Endothelial cell (in vitro differentiated cells): ENCODE measurements at regions not wholly inside any gene's neighbourhood (a gene's known extent, or its start where the extent isn't known, plus 50 kb on each side); places are given as distances from the start of the nearest gene placed in this dataset.

Experiments used
- DNase-seq: peaks from one replicate; pipeline ENCODE4 v3.0.0; 2021; ENCODE audit warnings: low spot score
- H3K27ac Mint-ChIP-seq: one replicate; pipeline ENCODE4 v1.8.0; 2021; ENCODE audit warnings: mixed read lengths, inconsistent platforms; ENCODE audit not compliant: unreplicated experiment
- H3K27me3 Mint-ChIP-seq: one replicate; pipeline ENCODE4 v1.8.0; 2021; ENCODE audit warnings: mild to moderate bottlenecking, moderate library complexity, mixed read lengths, inconsistent platforms; ENCODE audit not compliant: unreplicated experiment
- H3K36me3 Mint-ChIP-seq: one replicate; pipeline ENCODE4 v1.8.0; 2021; ENCODE audit warnings: mild to moderate bottlenecking, low read depth, mixed read lengths, inconsistent platforms; ENCODE audit not compliant: unreplicated experiment
- H3K4me1 Mint-ChIP-seq: one replicate; pipeline ENCODE4 v1.8.0; 2021; ENCODE audit warnings: mild to moderate bottlenecking, mixed read lengths, inconsistent platforms; ENCODE audit not compliant: unreplicated experiment
- H3K4me3 Mint-ChIP-seq: one replicate; pipeline ENCODE4 v1.8.0; 2021; ENCODE audit warnings: mild to moderate bottlenecking, mixed read lengths, inconsistent platforms; ENCODE audit not compliant: unreplicated experiment
- H3K9me3 Mint-ChIP-seq: one replicate; pipeline ENCODE4 v1.8.0; 2021; ENCODE audit warnings: mixed read lengths, inconsistent platforms; ENCODE audit not compliant: unreplicated experiment
- CTCF ChIP-seq: fragments of 200-600 bp; sonication (generic); IDR thresholded peaks from one replicate; pipeline ENCODE4 v1.5.0; 2021; ENCODE audit warnings: antibody characterized with exemption; ENCODE audit not compliant: unreplicated experiment

- no peaks in the 10 kb centered on the region for H3K9me3 Mint-ChIP-seq
- no peak overlapping the region for H3K4me3 Mint-ChIP-seq
- TF ChIP-seq CTCF, result no peak
- no peak for DNase-seq
- H3K4me1 Mint-ChIP-seq, result no peaks in the 10 kb centered on the region
- no peaks in the 10 kb centered on the region for H3K36me3 Mint-ChIP-seq
- H3K27ac Mint-ChIP-seq, result no peak overlapping the region
- peaks cover 3% of the 10 kb centered on the region for H3K27me3 Mint-ChIP-seq
Measured at GRCh38 chr2:42849311-42849710, 56.9 kb upstream of the HAAO start.

GRCh38 chr2:42848726-42849290 lies 56.4 kb upstream of the HAAO start:
- Mint-ChIP-seq H3K9me3 (no peaks in the 10 kb centered on the region), H3K36me3 (no peaks in the 10 kb centered on the region), H3K27me3 (peaks cover 3% of the 10 kb centered on the region), H3K4me1 (no peaks in the 10 kb centered on the region), H3K27ac (no peak overlapping the region), H3K4me3 (no peak overlapping the region)
- DNase-seq, result no peak
- no peak for TF ChIP-seq CTCF

DNA sequence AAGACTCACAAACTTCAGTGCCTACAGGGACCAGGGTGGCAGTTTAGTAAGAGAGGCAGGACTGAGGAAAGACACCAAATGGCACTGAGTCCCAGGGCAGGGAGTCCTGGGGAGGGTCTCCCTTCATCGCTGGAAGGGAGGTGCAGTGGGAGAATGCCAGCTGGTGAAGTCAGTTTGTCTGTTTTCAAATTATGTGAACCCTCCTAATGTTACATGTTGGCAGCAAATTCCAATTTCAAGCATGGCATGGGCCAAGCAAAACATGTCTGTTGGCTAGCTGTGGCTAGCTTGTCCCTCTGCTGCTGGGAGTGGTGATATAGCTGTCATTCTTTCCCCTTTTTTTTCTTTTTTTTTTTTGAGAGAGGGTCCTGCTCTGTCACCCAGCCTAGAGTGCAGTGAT lies 55.9 kb upstream of the HAAO start:
- no peak overlapping the region for H3K27ac Mint-ChIP-seq
- H3K9me3 Mint-ChIP-seq, result no peaks in the 10 kb centered on the region
- H3K4me3 Mint-ChIP-seq, result no peak overlapping the region
- no peak for DNase-seq
- no peaks in the 10 kb centered on the region for H3K4me1 Mint-ChIP-seq
- no peak for TF ChIP-seq CTCF
- no peaks in the 10 kb centered on the region for H3K27me3 Mint-ChIP-seq
- no peaks in the 10 kb centered on the region for H3K36me3 Mint-ChIP-seq

- H3K27me3 Mint-ChIP-seq, result no peaks in the 10 kb centered on the region
- no peaks in the 10 kb centered on the region for H3K36me3 Mint-ChIP-seq
- H3K27ac Mint-ChIP-seq, result no peak overlapping the region
- no peak for TF ChIP-seq CTCF
- H3K4me3 Mint-ChIP-seq, result no peak overlapping the region
- no peaks in the 10 kb centered on the region for H3K9me3 Mint-ChIP-seq
- DNase-seq, result no peak
- no peaks in the 10 kb centered on the region for H3K4me1 Mint-ChIP-seq
Measured at GRCh38 chr2:42847596-42848151, 55.3 kb upstream of the HAAO start.

DNA sequence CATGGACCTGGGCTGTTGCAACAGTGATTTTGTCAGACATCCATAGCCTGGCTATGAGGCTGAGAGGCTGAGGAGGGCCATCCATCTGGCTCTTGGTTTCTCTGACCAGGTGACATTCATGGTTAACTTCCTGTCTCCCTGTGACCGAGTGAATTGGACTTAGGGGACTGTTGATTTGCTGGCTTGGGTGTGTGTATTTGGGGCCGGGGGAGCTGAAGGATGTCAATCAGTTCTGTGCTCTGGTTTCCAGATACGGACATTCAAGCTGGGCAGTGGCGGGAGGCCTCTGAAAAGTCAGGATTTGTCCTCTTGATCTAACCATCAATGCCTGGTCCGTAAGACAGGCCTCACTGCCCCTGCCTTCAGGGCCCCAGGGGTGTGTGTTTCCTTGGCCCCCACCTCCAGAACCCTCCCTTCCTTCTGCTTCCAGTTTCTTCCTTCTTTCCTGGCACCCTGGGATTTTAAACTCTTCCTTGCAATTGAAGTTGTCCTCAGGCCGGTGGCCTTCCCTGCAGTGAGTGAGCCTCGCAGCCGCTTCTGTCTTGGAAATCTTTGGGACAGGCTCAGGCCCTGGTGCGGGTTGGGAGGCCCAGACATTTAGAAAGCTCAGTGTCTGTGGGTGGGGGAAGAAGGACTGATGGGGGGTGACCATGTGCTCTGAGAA lies 54.7 kb upstream of the HAAO start:
- no peak overlapping the region for H3K4me3 Mint-ChIP-seq
- no peaks in the 10 kb centered on the region for H3K36me3 Mint-ChIP-seq
- no peak for TF ChIP-seq CTCF
- H3K9me3 Mint-ChIP-seq, result no peaks in the 10 kb centered on the region
- H3K27me3 Mint-ChIP-seq, result no peaks in the 10 kb centered on the region
- H3K27ac Mint-ChIP-seq, result no peak overlapping the region
- no peaks in the 10 kb centered on the region for H3K4me1 Mint-ChIP-seq
- DNase-seq, result no peak
